HG02852 (cell line): ENCODE measurements at regions not wholly inside any gene's neighbourhood (a gene's known extent, or its start where the extent isn't known, plus 50 kb on each side); places are given as distances from the start of the nearest gene placed in this dataset.
"Not testable (repeated sequence)": the region's sequence is repeated elsewhere in the genome, so short reads cannot be mapped to it uniquely, and the experiment has no call there.

ENCODE experiments used
- ATAC-seq: cut with Tn5 transposase; IDR thresholded peaks from one replicate; pipeline ENCODE4 v1.9.1; 2021; ENCODE audit warnings: mild to moderate bottlenecking, moderate library complexity; ENCODE audit not compliant: unreplicated experiment

GRCh38 chr6:132142768-132143167 is 191.6 kb upstream of the CCN2 start:
- ATAC-seq, result no peak

GRCh38 chr6:132142308-132142707 is 191.1 kb upstream of the CCN2 start:
- no peak for ATAC-seq

- ATAC-seq, result no peak
These were observed 189.0 kb upstream of the CCN2 start for GRCh38 chr6:132140189-132140588.

GRCh38 chr6:132139611-132140010 is 188.4 kb upstream of the CCN2 start:
- ATAC-seq, result no peak

- no peak for ATAC-seq
These were observed 185.8 kb upstream of the CCN2 start for GRCh38 chr6:132136981-132137380.

GRCh38 chr6:132135409-132135808 is 184.2 kb upstream of the CCN2 start:
- ATAC-seq, result no peak

GRCh38 chr6:132133736-132134445 is 182.7 kb upstream of the CCN2 start:
- no peak for ATAC-seq

GRCh38 chr6:132132924-132133639 is 181.9 kb upstream of the CCN2 start:
- no peak for ATAC-seq

- ATAC-seq, result no peak
These were observed 181.2 kb upstream of the CCN2 start for GRCh38 chr6:132132422-132132821.

GRCh38 chr6:132131758-132132157 is 180.6 kb upstream of the CCN2 start:
- no peak for ATAC-seq

GRCh38 chr6:132131351-132131750 is 180.2 kb upstream of the CCN2 start:
- ATAC-seq, result no peak

- ATAC-seq, result no peak
These were observed 179.6 kb upstream of the CCN2 start for GRCh38 chr6:132130626-132131298.

- no peak for ATAC-seq
These were observed 177.3 kb upstream of the CCN2 start for GRCh38 chr6:132128424-132128823.

- ATAC-seq, result no peak
These were observed 175.0 kb upstream of the CCN2 start for GRCh38 chr6:132126150-132126549.

- no peak for ATAC-seq
These were observed 171.7 kb upstream of the CCN2 start for GRCh38 chr6:132122871-132123270.

- no peak for ATAC-seq
These were observed 171.0 kb upstream of the CCN2 start for GRCh38 chr6:132122176-132122575.

- no peak for ATAC-seq
These were observed 167.0 kb upstream of the CCN2 start for GRCh38 chr6:132118144-132118543.

GRCh38 chr6:132115714-132116366 is 164.7 kb upstream of the CCN2 start:
- no peak for ATAC-seq

GRCh38 chr6:132114201-132114825 is 163.1 kb upstream of the CCN2 start:
- ATAC-seq, result no peak

GRCh38 chr6:132109752-132110151 is 158.6 kb upstream of the CCN2 start:
- ATAC-seq, result not testable (repeated sequence)

- no peak for ATAC-seq
These were observed 156.7 kb upstream of the CCN2 start for GRCh38 chr6:132107896-132108295.
